ENCODE measurements at regions not wholly inside any gene's neighbourhood (a gene's known extent, or its start where the extent isn't known, plus 50 kb on each side); places are given as distances from the start of the nearest gene placed in this dataset.

GRCh38 chr3:187961366-187961765 is 192.6 kb upstream of the LPP start:
- TF ChIP-seq CTCF (conservative IDR thresholded peaks at IDR 0.05; ENCODE audit: low read depth, low read length): no peak
- TF ChIP-seq POLR2A (IDR thresholded peaks at IDR 0.05; ENCODE audit: low read depth, low read length): no peak
- TF ChIP-seq USF2 (IDR thresholded peaks at IDR 0.05; ENCODE audit: low read depth, low read length): no peak
- no peak for TF ChIP-seq CEBPB (IDR thresholded peaks at IDR 0.05; ENCODE audit: low read depth, low read length)
- no peak for TF ChIP-seq CHD1 (IDR thresholded peaks at IDR 0.05; ENCODE audit: low read depth, low read length)
- TF ChIP-seq BHLHE40 (IDR thresholded peaks at IDR 0.05; ENCODE audit: low read depth, low read length): no peak
- TF ChIP-seq FOS (IDR thresholded peaks at IDR 0.05; ENCODE audit: low read depth, low read length): no peak
- TF ChIP-seq NFE2L2 (IDR thresholded peaks at IDR 0.05; ENCODE audit: low read depth, low read length): no peak
- TF ChIP-seq MAFK (IDR thresholded peaks at IDR 0.05; ENCODE audit: low read depth, low read length): no peak

Data from IMR-90 (cell line).